ENCODE measurements at regions not wholly inside any gene's neighbourhood (a gene's known extent, or its start where the extent isn't known, plus 50 kb on each side); places are given as distances from the start of the nearest gene placed in this dataset.

DNA sequence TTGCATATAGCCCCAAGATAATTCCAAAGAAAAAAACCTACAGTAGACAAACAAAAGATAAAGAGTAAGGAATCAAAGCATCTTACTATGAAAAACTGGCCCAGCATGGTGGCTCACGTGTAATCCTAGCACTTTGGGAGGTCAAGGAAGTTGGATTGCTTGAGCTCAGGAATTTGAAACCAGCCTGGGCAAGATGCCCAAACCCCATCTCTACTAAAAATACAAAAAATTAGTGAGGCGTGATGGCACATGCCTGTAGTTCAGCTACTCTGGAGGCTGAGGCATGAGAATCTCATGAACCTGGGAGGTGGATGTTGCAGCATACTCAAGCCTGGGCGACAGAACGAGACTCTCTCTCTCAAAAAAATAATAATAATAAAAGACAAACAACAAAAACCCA lies 764.7 kb upstream of the KIF2B start:
- ChIA-PET RAD21 (ENCODE audit: low non-redundant PET in 1 of 2, low total read pairs in 2 of 2, uncharacterized antibody in 2 of 2, unreplicated experiment in 2 of 2) (no interaction called here), CTCF (no interaction called here), POLR2A (no interaction called here)
- no peak for TF ChIP-seq JUND (IDR thresholded peaks at IDR 0.05)
- no peak for TF ChIP-seq SP1 (IDR thresholded peaks at IDR 0.05; ENCODE audit: low read depth)
- TF ChIP-seq FOSL1 (IDR thresholded peaks at IDR 0.05; ENCODE audit: low read depth) = no peak
- no peak for TF ChIP-seq EGR1 (IDR thresholded peaks at IDR 0.05; ENCODE audit: low read depth)
- TF ChIP-seq, protein P1, sequence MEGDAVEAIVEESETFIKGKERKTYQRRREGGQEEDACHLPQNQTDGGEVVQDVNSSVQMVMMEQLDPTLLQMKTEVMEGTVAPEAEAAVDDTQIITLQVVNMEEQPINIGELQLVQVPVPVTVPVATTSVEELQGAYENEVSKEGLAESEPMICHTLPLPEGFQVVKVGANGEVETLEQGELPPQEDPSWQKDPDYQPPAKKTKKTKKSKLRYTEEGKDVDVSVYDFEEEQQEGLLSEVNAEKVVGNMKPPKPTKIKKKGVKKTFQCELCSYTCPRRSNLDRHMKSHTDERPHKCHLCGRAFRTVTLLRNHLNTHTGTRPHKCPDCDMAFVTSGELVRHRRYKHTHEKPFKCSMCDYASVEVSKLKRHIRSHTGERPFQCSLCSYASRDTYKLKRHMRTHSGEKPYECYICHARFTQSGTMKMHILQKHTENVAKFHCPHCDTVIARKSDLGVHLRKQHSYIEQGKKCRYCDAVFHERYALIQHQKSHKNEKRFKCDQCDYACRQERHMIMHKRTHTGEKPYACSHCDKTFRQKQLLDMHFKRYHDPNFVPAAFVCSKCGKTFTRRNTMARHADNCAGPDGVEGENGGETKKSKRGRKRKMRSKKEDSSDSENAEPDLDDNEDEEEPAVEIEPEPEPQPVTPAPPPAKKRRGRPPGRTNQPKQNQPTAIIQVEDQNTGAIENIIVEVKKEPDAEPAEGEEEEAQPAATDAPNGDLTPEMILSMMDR (IDR thresholded peaks at IDR 0.05 in 2 of 3, conservative IDR thresholded peaks at IDR 0.05 in 1 of 3; ENCODE audit: borderline replicate concordance in 1 of 3, insufficient read depth in 1 of 3, low read depth in 2 of 3, low read length in 2 of 3) = no peak
- TF ChIP-seq, protein P2, sequence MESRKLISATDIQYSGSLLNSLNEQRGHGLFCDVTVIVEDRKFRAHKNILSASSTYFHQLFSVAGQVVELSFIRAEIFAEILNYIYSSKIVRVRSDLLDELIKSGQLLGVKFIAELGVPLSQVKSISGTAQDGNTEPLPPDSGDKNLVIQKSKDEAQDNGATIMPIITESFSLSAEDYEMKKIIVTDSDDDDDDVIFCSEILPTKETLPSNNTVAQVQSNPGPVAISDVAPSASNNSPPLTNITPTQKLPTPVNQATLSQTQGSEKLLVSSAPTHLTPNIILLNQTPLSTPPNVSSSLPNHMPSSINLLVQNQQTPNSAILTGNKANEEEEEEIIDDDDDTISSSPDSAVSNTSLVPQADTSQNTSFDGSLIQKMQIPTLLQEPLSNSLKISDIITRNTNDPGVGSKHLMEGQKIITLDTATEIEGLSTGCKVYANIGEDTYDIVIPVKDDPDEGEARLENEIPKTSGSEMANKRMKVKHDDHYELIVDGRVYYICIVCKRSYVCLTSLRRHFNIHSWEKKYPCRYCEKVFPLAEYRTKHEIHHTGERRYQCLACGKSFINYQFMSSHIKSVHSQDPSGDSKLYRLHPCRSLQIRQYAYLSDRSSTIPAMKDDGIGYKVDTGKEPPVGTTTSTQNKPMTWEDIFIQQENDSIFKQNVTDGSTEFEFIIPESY (IDR thresholded peaks at IDR 0.05; ENCODE audit: extremely low read depth, insufficient replicate concordance, low read length) = no peak
- no peak for TF ChIP-seq YY1 (IDR thresholded peaks at IDR 0.05; ENCODE audit: extremely low read depth, insufficient replicate concordance, low read depth, low read length)
- TF ChIP-seq, protein P3, sequence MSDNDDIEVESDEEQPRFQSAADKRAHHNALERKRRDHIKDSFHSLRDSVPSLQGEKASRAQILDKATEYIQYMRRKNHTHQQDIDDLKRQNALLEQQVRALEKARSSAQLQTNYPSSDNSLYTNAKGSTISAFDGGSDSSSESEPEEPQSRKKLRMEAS (IDR thresholded peaks at IDR 0.05) = no peak
- TF ChIP-seq CBX3 (IDR thresholded peaks at IDR 0.05; ENCODE audit: low read depth) = no peak
- TF ChIP-seq EZH2 (IDR thresholded peaks at IDR 0.05) = no peak
- Histone ChIP-seq H3K9me2 (ENCODE audit: insufficient read depth) (no peaks in the 10 kb centered on the region), H3K4me3 (replicated peaks in 1 of 2; ENCODE audit: low read depth in 1 of 2, low read length in 2 of 2) (no peak overlapping the region), H3K9ac (ENCODE audit: low read length) (no peak overlapping the region), H3K9me3 (ENCODE audit: control insufficient read depth in 1 of 2, insufficient read depth in 1 of 2, low read depth in 1 of 2, low read length in 2 of 2) (peaks cover 34 to 48% of the 10 kb centered on the region in 2 experiments), H3K4me2 (ENCODE audit: low read length) (no peak overlapping the region), H3K27ac (ENCODE audit: low read depth, low read length) (no peak overlapping the region), H3K27me3 (ENCODE audit: insufficient read depth, low read length) (no peaks in the 10 kb centered on the region), H3K79me2 (ENCODE audit: insufficient read depth, low read length) (no peaks in the 10 kb centered on the region), H2AFZ (ENCODE audit: low read depth, low read length, poor library complexity, severe bottlenecking) (no peak overlapping the region), H4K20me1 (ENCODE audit: insufficient read depth) (no peaks in the 10 kb centered on the region), H3K4me1 (ENCODE audit: control insufficient read depth in 1 of 2, insufficient read depth in 2 of 2, low read length in 2 of 2) (no peaks in the 10 kb centered on the region), H3K36me3 (ENCODE audit: control insufficient read depth in 1 of 2, insufficient read depth in 2 of 2, low read length in 2 of 2) (no peaks in the 10 kb centered on the region)
- intact Hi-C loops (cut with micrococcal nuclease) = no loop called here
- DNase-seq (ENCODE audit: low read depth, low spot score) (no peak), ATAC-seq (no peak)
- BruUV-seq (replicated peaks) = no TSS peak

All from HCT116 (cell line).